Activated CD4-positive, alpha-beta memory T cell treated with anti-CD3 and anti-CD28 coated beads, Interleukin-2, amount 10 ng/mL, durations not matched to agents 7 days and 5 days (primary cell): ENCODE measurements at regions not wholly inside any gene's neighbourhood (a gene's known extent, or its start where the extent isn't known, plus 50 kb on each side); places are given as distances from the start of the nearest gene placed in this dataset.

Experiments
- CTCF ChIA-PET: fragments of 350-600 bp; sonication (Branson Sonifier 250); formaldehyde crosslinking; loops from one replicate; lab custom pipeline; 2021; ENCODE audit warnings: antibody characterized with exemption, inconsistent platforms; lab: Charles Lee
- POLR2A ChIA-PET: fragments of 350-600 bp; sonication (Branson Sonifier 250); formaldehyde crosslinking; loops from one replicate; lab custom pipeline; 2021; ENCODE audit warnings: antibody characterized with exemption; lab: Charles Lee
- DNase-seq: peaks from one replicate; pipeline ENCODE4 v3.0.0-alpha.2; 2020
- H3K27ac Mint-ChIP-seq: one replicate; pipeline ENCODE4 v1.8.0; 2021; ENCODE audit warnings: mild to moderate bottlenecking, mixed read lengths
- H3K27me3 Mint-ChIP-seq: one replicate; pipeline ENCODE4 v1.8.0; 2021; ENCODE audit warnings: mixed read lengths
- H3K36me3 Mint-ChIP-seq: one replicate; pipeline ENCODE4 v1.8.0; 2021; ENCODE audit warnings: low read depth, mixed read lengths
- H3K4me1 Mint-ChIP-seq: one replicate; pipeline ENCODE4 v1.8.0; 2021; ENCODE audit warnings: mixed read lengths
- H3K4me3 Mint-ChIP-seq: one replicate; pipeline ENCODE4 v1.8.0; 2021; ENCODE audit warnings: mild to moderate bottlenecking, mixed read lengths
- H3K9me3 Mint-ChIP-seq: one replicate; pipeline ENCODE4 v1.8.0; 2021; ENCODE audit warnings: mixed read lengths

- Mint-ChIP-seq H3K27me3 (no peaks in the 10 kb centered on the region), H3K9me3 (no peaks in the 10 kb centered on the region), H3K4me3 (no peak overlapping the region), H3K36me3 (no peaks in the 10 kb centered on the region), H3K4me1 (no peaks in the 10 kb centered on the region), H3K27ac (no peak overlapping the region)
- no peak for DNase-seq
- CTCF ChIA-PET = no interaction called here
- POLR2A ChIA-PET = no interaction called here
These were observed 339.9 kb downstream of the FBXO8 start for GRCh38 chr4:173943547-173943946.

GRCh38 chr4:173940146-173940545 lies 343.3 kb downstream of the FBXO8 start:
- Mint-ChIP-seq H3K4me3 (no peak overlapping the region), H3K27ac (no peak overlapping the region), H3K4me1 (no peaks in the 10 kb centered on the region)

GRCh38 chr4:173937631-173938270 lies 345.7 kb downstream of the FBXO8 start:
- Mint-ChIP-seq H3K27ac (no peak overlapping the region), H3K27me3 (peaks cover 3% of the 10 kb centered on the region), H3K4me1 (no peaks in the 10 kb centered on the region), H3K36me3 (no peaks in the 10 kb centered on the region), H3K4me3 (no peak overlapping the region), H3K9me3 (no peaks in the 10 kb centered on the region)
- ChIA-PET POLR2A (no interaction called here), CTCF (no interaction called here)
- no peak for DNase-seq

More at GRCh38 chr4:173940146-173940545, 343.3 kb downstream of the FBXO8 start:
- ChIA-PET CTCF (no interaction called here), POLR2A (no interaction called here)
- peaks cover 3% of the 10 kb centered on the region for H3K27me3 Mint-ChIP-seq
- no peaks in the 10 kb centered on the region for H3K36me3 Mint-ChIP-seq
- no peak for DNase-seq
- no peaks in the 10 kb centered on the region for H3K9me3 Mint-ChIP-seq

DNA sequence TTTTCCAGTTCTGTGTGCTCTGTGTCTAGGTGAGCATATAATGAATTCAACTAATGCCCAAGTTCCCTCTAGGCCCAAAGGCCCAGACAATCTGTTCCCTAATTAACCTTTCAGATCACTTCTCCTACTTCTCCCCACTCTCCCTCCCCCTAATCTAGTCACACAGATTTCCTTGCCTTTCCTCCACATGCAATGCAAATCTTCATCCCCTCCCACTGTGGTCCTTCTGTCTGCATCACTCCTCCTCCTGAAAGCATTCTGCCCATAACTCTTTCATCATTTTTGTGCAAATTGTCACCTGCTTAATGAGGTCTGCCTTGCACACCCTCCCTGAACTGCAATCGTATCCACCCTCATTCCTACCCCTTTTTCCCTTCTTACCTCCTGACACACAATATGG lies 346.6 kb downstream of the FBXO8 start:
- no peaks in the 10 kb centered on the region for H3K36me3 Mint-ChIP-seq
- CTCF ChIA-PET = no interaction called here
- POLR2A ChIA-PET = no interaction called here
- DNase-seq = no peak
- no peaks in the 10 kb centered on the region for H3K9me3 Mint-ChIP-seq
- no peak overlapping the region for H3K4me3 Mint-ChIP-seq
- H3K27me3 Mint-ChIP-seq = peaks cover 3% of the 10 kb centered on the region
- no peak overlapping the region for H3K27ac Mint-ChIP-seq
- H3K4me1 Mint-ChIP-seq = no peaks in the 10 kb centered on the region

DNA sequence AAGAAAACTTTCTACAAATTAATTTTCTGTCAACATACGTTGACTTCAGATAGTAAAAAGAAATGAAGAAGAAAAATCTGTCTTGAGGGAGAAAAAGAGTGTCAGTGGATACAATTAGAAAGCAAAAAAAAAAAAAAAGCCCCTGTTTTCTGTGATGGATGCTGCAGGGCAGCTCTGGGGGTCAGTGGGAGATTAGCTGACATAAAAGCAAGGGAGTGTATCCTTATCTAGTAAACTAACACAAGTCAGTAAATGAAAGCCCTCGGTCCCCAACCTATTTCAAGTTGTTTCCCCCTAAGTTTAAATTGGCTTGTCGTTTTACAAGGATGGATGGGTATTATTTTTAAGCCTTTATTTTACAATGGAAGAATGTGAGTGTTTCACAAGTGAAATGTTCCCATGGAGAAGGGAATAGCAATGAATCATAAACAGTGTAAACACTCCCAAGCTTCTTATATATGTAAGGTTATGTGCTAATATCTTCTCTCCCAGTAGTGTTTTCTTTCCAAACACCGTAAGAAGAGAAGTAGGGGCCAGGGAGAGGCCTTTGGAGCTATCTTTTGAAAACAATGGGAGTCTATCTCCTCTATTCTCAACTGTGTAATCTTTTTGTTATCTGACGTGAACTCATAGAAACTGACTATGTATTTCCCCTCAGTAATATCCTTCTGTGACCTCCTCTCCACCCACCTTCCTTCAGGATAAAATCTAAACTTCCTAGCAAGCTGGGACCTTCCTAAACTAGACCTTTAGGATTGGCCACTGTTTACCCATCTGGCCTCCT lies 347.7 kb downstream of the FBXO8 start:
- ChIA-PET POLR2A (no interaction called here), CTCF (no interaction called here)
- Mint-ChIP-seq H3K9me3 (no peaks in the 10 kb centered on the region), H3K4me1 (no peaks in the 10 kb centered on the region), H3K36me3 (no peaks in the 10 kb centered on the region), H3K27me3 (peaks cover 3% of the 10 kb centered on the region), H3K4me3 (no peak overlapping the region), H3K27ac (no peak overlapping the region)
- no peak for DNase-seq

DNA sequence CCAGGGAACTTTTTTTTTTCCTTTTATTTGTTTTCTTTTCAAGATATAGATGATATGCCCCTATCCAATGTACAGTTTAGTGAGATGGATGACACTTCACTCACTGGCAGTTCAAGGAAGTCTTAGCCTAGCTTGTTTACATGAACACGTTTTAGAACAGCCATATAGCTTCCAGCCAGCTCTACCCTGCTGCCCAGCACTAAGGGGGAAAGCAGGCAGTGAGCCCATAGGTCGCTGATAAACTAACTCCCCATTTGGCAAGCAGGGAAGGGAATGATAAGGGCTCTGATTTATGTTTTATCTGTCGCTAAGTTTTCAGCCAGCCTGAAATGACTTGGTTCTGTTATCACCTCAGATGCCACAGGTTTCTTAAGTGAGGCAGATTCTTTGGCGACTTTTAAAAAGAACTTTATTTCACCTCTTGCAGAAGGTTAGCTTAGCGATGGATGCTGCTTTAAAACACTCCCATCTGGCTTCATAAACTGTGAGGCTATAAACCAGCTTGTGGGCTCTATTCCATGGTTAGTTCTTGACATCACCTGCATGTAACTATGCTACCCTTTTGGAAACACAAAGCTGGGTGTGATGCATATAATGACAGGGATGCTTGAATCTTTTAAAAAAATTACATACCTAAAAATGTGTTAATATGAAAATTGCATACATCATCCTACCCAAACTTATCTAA lies 348.4 kb downstream of the FBXO8 start:
- no peak for DNase-seq
- Mint-ChIP-seq H3K27ac (no peak overlapping the region), H3K27me3 (peaks cover 3% of the 10 kb centered on the region), H3K9me3 (no peaks in the 10 kb centered on the region), H3K4me1 (no peaks in the 10 kb centered on the region), H3K4me3 (no peak overlapping the region), H3K36me3 (no peaks in the 10 kb centered on the region)
- ChIA-PET CTCF (no interaction called here), POLR2A (no interaction called here)

DNA sequence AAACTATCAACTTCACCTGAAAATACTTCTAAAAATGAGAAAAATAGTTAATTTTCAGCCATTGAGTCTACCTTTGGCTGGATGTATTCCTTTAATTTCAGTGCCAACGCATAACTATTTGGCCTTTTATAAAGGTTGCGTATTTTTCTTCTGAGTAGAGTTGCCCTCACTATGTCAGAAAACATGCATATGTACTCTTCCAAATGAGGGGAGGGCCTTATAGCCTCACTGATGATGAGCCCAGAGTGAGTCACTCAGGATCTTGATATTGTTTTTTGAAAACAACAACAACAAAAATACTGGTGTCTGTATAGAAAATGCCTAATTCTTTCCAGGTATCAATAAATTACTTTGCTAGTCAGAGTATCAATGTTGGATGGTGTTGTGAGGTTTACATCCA lies 349.3 kb downstream of the FBXO8 start:
- no peaks in the 10 kb centered on the region for H3K4me1 Mint-ChIP-seq
- H3K4me3 Mint-ChIP-seq = no peak overlapping the region
- CTCF ChIA-PET = no interaction called here
- POLR2A ChIA-PET = no interaction called here
- H3K27ac Mint-ChIP-seq = no peak overlapping the region
- no peaks in the 10 kb centered on the region for H3K36me3 Mint-ChIP-seq
- no peaks in the 10 kb centered on the region for H3K9me3 Mint-ChIP-seq
- H3K27me3 Mint-ChIP-seq = peaks cover 3% of the 10 kb centered on the region
- no peak for DNase-seq

DNA sequence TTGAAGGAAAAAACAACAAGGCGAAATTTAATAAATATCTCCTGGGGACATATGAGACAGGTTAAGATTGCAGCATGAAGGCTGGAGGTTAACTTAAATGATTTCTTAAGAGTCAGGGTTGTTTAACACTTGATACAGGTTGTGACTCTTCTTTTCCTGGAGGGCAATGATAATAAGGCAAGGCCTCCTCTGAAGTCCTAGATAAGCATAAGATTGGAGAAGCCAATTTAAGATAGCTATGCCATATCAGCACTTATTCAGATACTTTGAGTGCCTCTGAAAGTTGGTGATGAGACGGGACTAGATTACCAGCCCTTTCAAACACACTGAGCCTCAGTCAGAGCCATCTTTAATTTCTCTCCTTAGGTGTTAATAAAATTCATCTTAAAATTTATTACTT lies 350.8 kb downstream of the FBXO8 start:
- H3K27me3 Mint-ChIP-seq = peaks cover 3% of the 10 kb centered on the region
- no peaks in the 10 kb centered on the region for H3K4me1 Mint-ChIP-seq
- H3K9me3 Mint-ChIP-seq = no peaks in the 10 kb centered on the region
- POLR2A ChIA-PET = no interaction called here
- H3K36me3 Mint-ChIP-seq = no peaks in the 10 kb centered on the region
- CTCF ChIA-PET = no interaction called here
- H3K27ac Mint-ChIP-seq = no peak overlapping the region
- H3K4me3 Mint-ChIP-seq = no peak overlapping the region
- DNase-seq = no peak

DNA sequence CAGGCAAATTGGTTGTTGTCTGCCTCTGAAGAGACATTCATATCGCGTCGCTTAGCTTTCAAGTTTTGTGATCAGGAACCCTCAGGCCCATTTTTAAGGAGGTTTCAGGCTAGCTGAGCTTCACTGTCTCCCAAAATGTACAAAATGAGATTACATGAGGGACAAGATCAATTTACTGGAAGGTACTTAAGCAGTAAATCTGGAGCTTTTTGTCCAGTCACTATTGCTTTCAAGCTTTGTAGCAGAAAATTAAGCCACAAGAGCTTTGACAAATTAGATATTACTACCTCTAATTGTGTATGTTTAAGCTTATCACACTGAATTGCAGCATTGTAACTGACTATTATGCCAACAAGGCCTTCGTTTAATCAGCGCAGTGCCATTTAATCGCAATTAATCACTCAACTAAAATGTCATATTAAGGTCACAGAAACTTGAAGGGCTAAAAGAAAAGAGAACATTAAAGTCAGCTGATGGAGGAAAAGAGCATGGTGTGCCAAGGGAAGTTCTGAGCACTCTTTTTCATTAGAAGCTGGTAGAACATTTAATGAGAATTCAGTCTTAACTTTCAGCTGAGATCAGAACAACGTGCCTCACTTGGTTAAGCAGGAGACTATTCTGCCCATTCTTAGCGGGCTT lies 353.0 kb downstream of the FBXO8 start:
- no peaks in the 10 kb centered on the region for H3K36me3 Mint-ChIP-seq
- no peak overlapping the region for H3K27ac Mint-ChIP-seq
- no peaks in the 10 kb centered on the region for H3K9me3 Mint-ChIP-seq
- H3K4me3 Mint-ChIP-seq = no peak overlapping the region
- H3K4me1 Mint-ChIP-seq = no peaks in the 10 kb centered on the region
- POLR2A ChIA-PET = no interaction called here
- no peak for DNase-seq
- no peaks in the 10 kb centered on the region for H3K27me3 Mint-ChIP-seq
- CTCF ChIA-PET = no interaction called here

- Mint-ChIP-seq H3K4me3 (no peak overlapping the region), H3K4me1 (no peaks in the 10 kb centered on the region), H3K9me3 (no peaks in the 10 kb centered on the region), H3K27ac (no peak overlapping the region), H3K27me3 (no peaks in the 10 kb centered on the region), H3K36me3 (no peaks in the 10 kb centered on the region)
- ChIA-PET CTCF (no interaction called here), POLR2A (no interaction called here)
- no peak for DNase-seq
These were observed 353.5 kb downstream of the FBXO8 start for GRCh38 chr4:173929921-173930320.

DNA sequence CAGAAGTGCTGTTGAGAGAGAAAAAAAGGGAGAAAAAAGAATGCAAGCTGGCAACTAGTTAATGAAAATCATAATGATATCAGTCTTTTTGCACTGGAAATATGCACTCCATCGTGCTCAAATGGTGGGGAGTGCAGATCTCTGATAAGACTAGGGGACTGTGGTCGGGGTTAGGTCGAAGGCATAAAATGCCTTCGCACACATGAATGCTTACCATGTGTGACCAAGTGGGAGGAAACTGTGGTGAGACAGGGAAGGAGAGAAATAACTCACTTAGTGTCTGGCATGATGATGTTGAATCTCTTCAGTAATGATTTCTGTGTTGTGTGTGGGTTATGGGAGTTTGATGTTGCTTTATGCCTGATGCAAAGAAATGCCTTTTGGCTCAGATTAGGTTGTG lies 358.9 kb downstream of the FBXO8 start:
- ChIA-PET CTCF (no interaction called here), POLR2A (no interaction called here)
- Mint-ChIP-seq H3K27me3 (no peaks in the 10 kb centered on the region), H3K4me1 (peaks cover 3% of the 10 kb centered on the region), H3K9me3 (no peaks in the 10 kb centered on the region), H3K36me3 (no peaks in the 10 kb centered on the region), H3K4me3 (no peak overlapping the region), H3K27ac (no peak overlapping the region)
- DNase-seq = no peak

DNA sequence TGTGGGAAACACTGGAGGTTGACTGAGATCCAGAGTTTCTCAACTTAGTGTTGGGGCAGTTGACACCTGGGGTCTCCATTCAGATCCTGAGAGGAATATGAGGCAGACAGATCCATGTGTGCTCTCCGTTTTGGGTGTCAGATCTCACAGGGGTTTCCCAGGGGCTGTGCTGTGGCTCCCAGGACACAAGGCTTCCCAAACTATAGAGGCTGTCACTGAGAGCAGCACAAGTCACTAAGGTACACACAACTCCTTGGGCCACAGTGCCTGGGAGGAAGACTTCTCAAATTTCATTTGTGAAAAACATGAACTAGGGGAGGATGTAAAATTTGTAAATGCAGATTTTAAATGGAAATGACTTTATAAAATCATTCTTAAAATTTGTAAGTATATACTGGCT lies 363.6 kb downstream of the FBXO8 start:
- DNase-seq = no peak
- Mint-ChIP-seq H3K4me1 (peaks cover 3% of the 10 kb centered on the region), H3K27ac (no peak overlapping the region), H3K4me3 (no peak overlapping the region), H3K36me3 (no peaks in the 10 kb centered on the region), H3K9me3 (no peaks in the 10 kb centered on the region), H3K27me3 (no peaks in the 10 kb centered on the region)
- ChIA-PET POLR2A (no interaction called here), CTCF (no interaction called here)

- Mint-ChIP-seq H3K4me3 (no peak overlapping the region), H3K27ac (no peak overlapping the region), H3K27me3 (no peaks in the 10 kb centered on the region), H3K36me3 (no peaks in the 10 kb centered on the region), H3K4me1 (no peaks in the 10 kb centered on the region), H3K9me3 (no peaks in the 10 kb centered on the region)
- DNase-seq = no peak
- POLR2A ChIA-PET = no interaction called here
- CTCF ChIA-PET = interaction anchor here (0.6 kb wide), 1 partner anchor 688 kb away, joined by 3 read pairs; no protein-coding TSS in a partner anchor
These were observed 364.3 kb downstream of the FBXO8 start for GRCh38 chr4:173919196-173919595.
